H1 (cell line): ENCODE measurements at regions not wholly inside any gene's neighbourhood (a gene's known extent, or its start where the extent isn't known, plus 50 kb on each side); places are given as distances from the start of the nearest gene placed in this dataset.

Source experiments
- FOSL1 ChIP-seq: IDR thresholded peaks from 2 replicates; pipeline ENCODE4 v1.6.1; 2011; ENCODE audit warnings: mild to moderate bottlenecking, low read depth, low read length, moderate library complexity; ENCODE audit not compliant: insufficient read depth
- KDM5A ChIP-seq: fragments of 200-600 bp; IDR thresholded peaks from 2 replicates; pipeline ENCODE4 v1.7.1; 2012; ENCODE audit warnings: mild to moderate bottlenecking, low read length, inconsistent platforms, mixed read lengths
- POLR2A ChIP-seq, 2 experiments: IDR thresholded peaks; 1 replicate in 1 of 2; 2 replicates in 1 of 2; pipeline ENCODE4 v1.6.1; 2011; ENCODE audit warnings: low read depth in 2 of 2, low read length in 2 of 2, mild to moderate bottlenecking in 2 of 2; ENCODE audit errors: control extremely low read depth in 1 of 2
- SAP30 ChIP-seq: fragments of 300-600 bp; sonication (generic); IDR thresholded peaks from 2 replicates; pipeline ENCODE4 v1.7.1; 2012; ENCODE audit warnings: low read length, moderate library complexity, mild to moderate bottlenecking, inconsistent platforms; ENCODE audit not compliant: insufficient read depth, insufficient replicate concordance

DNA sequence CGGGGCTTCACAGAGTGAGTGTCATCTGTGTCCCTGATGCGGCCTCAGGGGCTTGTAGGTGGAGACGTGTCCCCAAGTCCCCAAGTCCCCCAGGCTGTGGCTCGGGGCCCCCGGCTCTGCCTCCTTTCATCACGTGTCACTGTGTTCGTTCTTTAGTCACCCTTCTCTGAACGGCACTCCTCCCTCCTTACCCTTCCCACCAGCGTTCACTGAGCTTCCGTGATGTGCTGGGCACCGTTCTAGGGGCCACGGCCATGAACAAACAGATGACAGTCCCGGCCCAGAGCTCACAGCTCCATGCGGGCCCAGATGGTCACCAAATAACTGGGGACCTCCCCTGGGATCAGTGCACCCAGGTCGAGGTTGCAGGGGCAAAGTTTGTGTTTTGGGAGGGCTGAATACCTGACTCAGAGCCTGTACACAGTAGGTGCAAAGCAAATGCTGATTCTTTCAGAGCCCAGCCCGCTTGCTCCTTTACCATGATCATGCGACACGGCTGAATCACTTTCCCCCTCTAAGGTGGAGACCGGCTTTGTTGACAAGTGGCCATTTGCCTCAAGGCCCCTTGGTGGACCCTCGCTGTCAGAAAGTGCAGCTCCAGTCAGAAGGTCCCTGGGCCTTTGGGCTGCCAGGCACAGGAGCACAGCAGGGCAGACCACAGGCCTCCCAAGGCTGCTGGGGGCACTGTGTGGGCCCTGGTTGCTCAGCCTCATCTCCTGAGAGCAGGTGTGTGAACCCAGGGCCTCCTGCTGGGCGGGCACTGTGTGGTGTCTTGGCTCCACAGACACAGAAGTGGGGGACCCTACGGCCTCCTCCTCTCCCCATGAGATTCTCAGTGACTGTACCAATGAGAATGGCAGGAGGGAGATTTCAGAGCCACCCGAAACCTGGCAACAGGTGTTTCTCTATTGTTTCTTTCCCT, 592.5 kb downstream of the PTPRU start (continued):
- no peak for TF ChIP-seq FOSL1
- TF ChIP-seq SAP30: no peak
- no peak for TF ChIP-seq KDM5A
- TF ChIP-seq POLR2A (IDR thresholded peaks at IDR 0.05; ENCODE audit: control extremely low read depth in 1 of 2, low read depth in 2 of 2, low read length in 2 of 2): no peak
- TF ChIP-seq, all 59 proteins: peak for 0
